ENCODE measurements at regions not wholly inside any gene's neighbourhood (a gene's known extent, or its start where the extent isn't known, plus 50 kb on each side); places are given as distances from the start of the nearest gene placed in this dataset.

GRCh38 chr16:86758932-86759331 lies 180.6 kb downstream of the FOXL1 start:
- H3K36me3 Mint-ChIP-seq (ENCODE audit: insufficient read depth), result no peaks in the 10 kb centered on the region
- peaks cover 72% of the 10 kb centered on the region for H3K27me3 Mint-ChIP-seq
- H3K4me3 Mint-ChIP-seq (ENCODE audit: low read depth), result no peak overlapping the region
- peaks cover 4% of the 10 kb centered on the region for H3K4me1 Mint-ChIP-seq (ENCODE audit: low read depth)
- no peak for TF ChIP-seq CTCF (IDR thresholded peaks at IDR 0.05; ENCODE audit: unreplicated experiment)
- H3K27ac Mint-ChIP-seq, result no peak overlapping the region
- DNase-seq (ENCODE audit: low spot score, unreplicated experiment), result no peak
- no peaks in the 10 kb centered on the region for H3K9me3 Mint-ChIP-seq (ENCODE audit: low read depth)

- no peak overlapping the region for H3K4me3 Mint-ChIP-seq (ENCODE audit: low read depth)
- peaks cover 4% of the 10 kb centered on the region for H3K9me3 Mint-ChIP-seq (ENCODE audit: low read depth)
- DNase-seq (ENCODE audit: low spot score, unreplicated experiment), result peak; percentile 61
- no peak overlapping the region for H3K27ac Mint-ChIP-seq
- H3K4me1 Mint-ChIP-seq (ENCODE audit: low read depth), result peaks cover 5% of the 10 kb centered on the region
- TF ChIP-seq CTCF (IDR thresholded peaks at IDR 0.05; ENCODE audit: unreplicated experiment), result peak; percentile 79
- H3K36me3 Mint-ChIP-seq (ENCODE audit: insufficient read depth), result no peaks in the 10 kb centered on the region
- H3K27me3 Mint-ChIP-seq, result peaks cover 78% of the 10 kb centered on the region
Measured at GRCh38 chr16:86761111-86762031, 183.0 kb downstream of the FOXL1 start.

- Mint-ChIP-seq H3K27me3 (peaks cover 75% of the 10 kb centered on the region), H3K27ac (no peak overlapping the region), H3K36me3 (ENCODE audit: insufficient read depth) (no peaks in the 10 kb centered on the region), H3K4me3 (ENCODE audit: low read depth) (no peak overlapping the region), H3K4me1 (ENCODE audit: low read depth) (peaks cover 4% of the 10 kb centered on the region), H3K9me3 (ENCODE audit: low read depth) (peaks cover 4% of the 10 kb centered on the region)
- TF ChIP-seq CTCF (IDR thresholded peaks at IDR 0.05; ENCODE audit: unreplicated experiment), result no peak
- DNase-seq (ENCODE audit: low spot score, unreplicated experiment), result no peak
Measured at GRCh38 chr16:86762095-86762494, 183.7 kb downstream of the FOXL1 start.

DNA sequence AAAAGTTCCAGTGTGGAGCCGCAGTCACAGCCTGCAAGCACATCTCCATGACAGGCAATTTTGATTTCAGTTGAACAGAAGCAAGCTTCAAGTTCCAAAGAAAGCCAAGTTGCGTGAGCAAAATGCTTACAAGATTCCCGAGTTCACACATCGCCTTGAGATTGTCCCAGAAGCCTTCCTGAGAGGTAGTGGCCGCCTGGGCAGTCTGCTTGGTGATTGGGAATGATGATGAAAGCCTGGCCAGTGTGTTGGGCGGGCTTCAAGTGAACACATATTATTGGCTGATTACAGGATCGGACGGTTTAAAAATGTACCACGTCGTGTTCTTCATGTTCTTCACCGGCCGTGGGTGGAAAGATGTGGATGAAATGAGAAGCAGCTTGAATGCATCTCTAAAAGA lies 185.5 kb downstream of the FOXL1 start:
- Mint-ChIP-seq H3K27me3 (peaks cover 69% of the 10 kb centered on the region), H3K4me3 (ENCODE audit: low read depth) (no peak overlapping the region), H3K4me1 (ENCODE audit: low read depth) (peaks cover 1% of the 10 kb centered on the region), H3K9me3 (ENCODE audit: low read depth) (peaks cover 4% of the 10 kb centered on the region), H3K27ac (no peak overlapping the region), H3K36me3 (ENCODE audit: insufficient read depth) (no peaks in the 10 kb centered on the region)
- no peak for DNase-seq (ENCODE audit: low spot score, unreplicated experiment)
- no peak for TF ChIP-seq CTCF (IDR thresholded peaks at IDR 0.05; ENCODE audit: unreplicated experiment)

DNA sequence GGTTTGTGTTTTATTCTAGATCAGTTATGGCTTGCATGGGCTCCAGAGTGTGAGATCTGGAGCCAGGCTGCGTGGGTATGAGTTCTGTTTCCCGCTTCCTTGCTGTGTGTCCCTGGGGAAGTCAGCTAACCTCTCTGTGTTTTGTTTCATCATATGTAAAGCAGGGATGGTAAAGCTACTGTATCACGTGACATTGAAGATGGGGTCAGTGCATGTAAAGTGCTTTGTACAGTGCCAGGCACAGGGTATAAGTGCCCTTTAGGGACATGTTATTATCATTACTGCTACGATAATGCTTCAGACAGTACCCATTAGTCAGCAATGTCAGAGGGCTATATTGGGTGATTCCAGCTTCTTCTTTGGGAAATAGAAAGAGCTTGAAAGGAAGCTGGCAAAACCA lies 186.2 kb downstream of the FOXL1 start:
- no peak overlapping the region for H3K27ac Mint-ChIP-seq
- no peak for TF ChIP-seq CTCF (IDR thresholded peaks at IDR 0.05; ENCODE audit: unreplicated experiment)
- H3K27me3 Mint-ChIP-seq, result peaks cover 65% of the 10 kb centered on the region
- peaks cover 4% of the 10 kb centered on the region for H3K9me3 Mint-ChIP-seq (ENCODE audit: low read depth)
- no peaks in the 10 kb centered on the region for H3K36me3 Mint-ChIP-seq (ENCODE audit: insufficient read depth)
- DNase-seq (ENCODE audit: low spot score, unreplicated experiment), result no peak
- H3K4me1 Mint-ChIP-seq (ENCODE audit: low read depth), result peaks cover 1% of the 10 kb centered on the region
- no peak overlapping the region for H3K4me3 Mint-ChIP-seq (ENCODE audit: low read depth)
